H9 (cell line): ENCODE measurements at regions not wholly inside any gene's neighbourhood (a gene's known extent, or its start where the extent isn't known, plus 50 kb on each side); places are given as distances from the start of the nearest gene placed in this dataset.

Experiments used
- DNase-seq: peaks from one replicate; pipeline ENCODE4 v3.0.0-alpha.2; 2017
- H2AFZ ChIP-seq: one replicate; pipeline ENCODE4 v1.6.1; 2013; ENCODE audit warnings: mild to moderate bottlenecking, low read length, control low read depth, moderate library complexity
- H2AK5ac ChIP-seq: 2 replicates; pipeline ENCODE4 v1.6.1; 2013; ENCODE audit warnings: low read length, control low read depth, mixed read lengths; ENCODE audit not compliant: insufficient read length
- H2BK120ac ChIP-seq: one replicate; pipeline ENCODE4 v1.6.1; 2013; ENCODE audit warnings: low read depth, mild to moderate bottlenecking, low read length, control low read depth, inconsistent platforms; ENCODE audit not compliant: poor library complexity, severe bottlenecking
- H2BK12ac ChIP-seq: 2 replicates; pipeline ENCODE4 v1.6.1; 2013; ENCODE audit warnings: low read length, control low read depth, mixed read lengths, low read depth; ENCODE audit not compliant: insufficient read length
- H2BK15ac ChIP-seq: 2 replicates; pipeline ENCODE4 v1.6.1; 2013; ENCODE audit warnings: low read depth, low read length, control low read depth
- H2BK20ac ChIP-seq: one replicate; pipeline ENCODE4 v1.6.1; 2013; ENCODE audit warnings: low read depth, mild to moderate bottlenecking, low read length, control low read depth, inconsistent platforms; ENCODE audit not compliant: poor library complexity, severe bottlenecking
- H2BK5ac ChIP-seq: 2 replicates; pipeline ENCODE4 v1.6.1; 2013; ENCODE audit warnings: low read length, control low read depth, mixed read lengths; ENCODE audit not compliant: insufficient read length
- H3K14ac ChIP-seq: 2 replicates; pipeline ENCODE4 v1.6.1; 2013; ENCODE audit warnings: low read length, control low read depth; ENCODE audit not compliant: insufficient read depth
- H3K18ac ChIP-seq: 2 replicates; pipeline ENCODE4 v1.6.1; 2013; ENCODE audit warnings: low read depth, mild to moderate bottlenecking, mixed read lengths, low read length, control low read depth; ENCODE audit not compliant: insufficient read length
- H3K23ac ChIP-seq: 2 replicates; pipeline ENCODE4 v1.6.1; 2013; ENCODE audit warnings: low read length, control low read depth, mixed read lengths, low read depth; ENCODE audit not compliant: insufficient read length
- H3K23me2 ChIP-seq: 2 replicates; pipeline ENCODE4 v1.6.1; 2013; ENCODE audit warnings: low read depth, mild to moderate bottlenecking, mixed read lengths, low read length, control low read depth; ENCODE audit not compliant: insufficient read length, poor library complexity, severe bottlenecking
- H3K27ac ChIP-seq: 2 replicates; pipeline ENCODE4 v1.5.1; 2013; ENCODE audit warnings: low read length, control low read depth, mixed read lengths, low read depth; ENCODE audit not compliant: insufficient read length
- H3K27me3 ChIP-seq: 2 replicates; pipeline ENCODE4 v1.6.1; 2013; ENCODE audit warnings: low read length, control low read depth, inconsistent platforms; ENCODE audit not compliant: insufficient read depth
- H3K4ac ChIP-seq: 2 replicates; pipeline ENCODE4 v1.6.1; 2013; ENCODE audit warnings: low read depth, mild to moderate bottlenecking, control low read depth, inconsistent platforms, low read length, moderate library complexity
- H3K4me1 ChIP-seq: 2 replicates; pipeline ENCODE4 v1.6.1; 2013; ENCODE audit warnings: low read length, control low read depth, inconsistent platforms; ENCODE audit not compliant: insufficient read depth
- H3K4me2 ChIP-seq: 2 replicates; pipeline ENCODE4 v1.6.1; 2013; ENCODE audit warnings: low read length, control low read depth, mixed read lengths; ENCODE audit not compliant: insufficient read length, insufficient read depth
- H3K56ac ChIP-seq: 2 replicates; pipeline ENCODE4 v1.6.1; 2013; ENCODE audit warnings: low read depth, mild to moderate bottlenecking, mixed read lengths, low read length, control low read depth; ENCODE audit not compliant: insufficient read length
- H3K79me1 ChIP-seq: 2 replicates; pipeline ENCODE4 v1.6.1; 2013; ENCODE audit warnings: low read depth, mild to moderate bottlenecking, moderate library complexity, low read length, control low read depth, inconsistent platforms; ENCODE audit not compliant: insufficient read depth, poor library complexity, severe bottlenecking
- H3K79me2 ChIP-seq: 2 replicates; pipeline ENCODE4 v1.6.1; 2013; ENCODE audit warnings: low read length, control low read depth, inconsistent platforms; ENCODE audit not compliant: insufficient read depth
- H3K9ac ChIP-seq: 2 replicates; pipeline ENCODE4 v1.6.1; 2013; ENCODE audit warnings: low read length, control low read depth, mixed read lengths; ENCODE audit not compliant: insufficient read length; ENCODE audit errors: extremely low read depth
- H3K9me3 ChIP-seq: one replicate; pipeline ENCODE4 v1.6.1; 2013; ENCODE audit warnings: low read depth, low read length, inconsistent platforms; ENCODE audit not compliant: control insufficient read depth
- H3T11ph ChIP-seq: one replicate; pipeline ENCODE4 v1.6.1; 2013; ENCODE audit warnings: mild to moderate bottlenecking, low read length, control low read depth, inconsistent platforms
- H4K20me1 ChIP-seq: one replicate; pipeline ENCODE4 v1.6.1; 2013; ENCODE audit not compliant: control insufficient read depth, insufficient read length, insufficient read depth
- H4K5ac ChIP-seq: 2 replicates; pipeline ENCODE4 v1.6.1; 2013; ENCODE audit warnings: low read depth, mild to moderate bottlenecking, mixed read lengths, low read length, control low read depth; ENCODE audit not compliant: insufficient read length
- H4K8ac ChIP-seq: replicated peaks from 2 replicates; pipeline ENCODE4 v1.6.1; 2013; ENCODE audit warnings: low read length, control low read depth, mixed read lengths, low read depth; ENCODE audit not compliant: insufficient read length
- H4K91ac ChIP-seq: 2 replicates; pipeline ENCODE4 v1.6.1; 2013; ENCODE audit warnings: low read depth, mild to moderate bottlenecking, moderate library complexity, mixed read lengths, low read length, control low read depth; ENCODE audit not compliant: insufficient read length
- H3K27ac Mint-ChIP-seq, 3 experiments: 2 replicates in 2 of 3; 3 replicates in 1 of 3; pipeline ENCODE4 v1.8.0; 2020 to 2021; ENCODE audit warnings: mixed read lengths in 3 of 3, mild to moderate bottlenecking in 1 of 3, moderate library complexity in 1 of 3
- H3K27me3 Mint-ChIP-seq: 2 replicates; pipeline ENCODE4 v1.8.0; 2021; ENCODE audit warnings: low read depth, mild to moderate bottlenecking, moderate library complexity, mixed read lengths
- H3K36me3 Mint-ChIP-seq, 3 experiments: 2 replicates in 2 of 3; 3 replicates in 1 of 3; pipeline ENCODE4 v1.8.0; 2020 to 2021; ENCODE audit warnings: low read depth in 3 of 3, mixed read lengths in 3 of 3; ENCODE audit not compliant: insufficient read depth in 1 of 3
- H3K4me1 Mint-ChIP-seq, 2 experiments: 2 replicates each; pipeline ENCODE4 v1.8.0; 2020; ENCODE audit warnings: mixed read lengths in 2 of 2
- H3K4me3 Mint-ChIP-seq, 2 experiments: 2 replicates in 1 of 2; 3 replicates in 1 of 2; pipeline ENCODE4 v1.8.0; 2020 to 2021; ENCODE audit warnings: mild to moderate bottlenecking in 2 of 2, mixed read lengths in 2 of 2, moderate library complexity in 1 of 2
- H3K9me3 Mint-ChIP-seq, 2 experiments: 2 replicates in 1 of 2; 3 replicates in 1 of 2; pipeline ENCODE4 v1.8.0; 2020; ENCODE audit warnings: mild to moderate bottlenecking in 2 of 2, mixed read lengths in 2 of 2, moderate library complexity in 1 of 2
- CTCF ChIP-seq: fragments of 200-600 bp; sonication (generic); conservative IDR thresholded peaks from 3 replicates; pipeline ENCODE4 v1.8.0; 2021; ENCODE audit warnings: antibody characterized with exemption, mild to moderate bottlenecking
- WGBS: extraction: QIAGEN DNeasy Blood & Tissue Kit; methylation state at CpG from one replicate; pipeline ENCODE4 v1.1.7; 2013; ENCODE audit warnings: missing lambda C conversion rate, low lambda C conversion rate, mixed read lengths; ENCODE audit not compliant: insufficient read length; ENCODE audit errors: extremely low coverage; 5-methylcytosine and 5-hydroxymethylcytosine counted together

GRCh38 chr14:101025131-101025530, 121.6 kb upstream of the RTL1 start:
- Histone ChIP-seq H2BK120ac (no peak overlapping the region), H3K79me2 (no peaks in the 10 kb centered on the region)
- no peak overlapping the region for H3K27ac Mint-ChIP-seq

More at GRCh38 chr14:101025131-101025530, 121.6 kb upstream of the RTL1 start:
- Histone ChIP-seq H3K23ac (no peak overlapping the region), H4K20me1 (no peaks in the 10 kb centered on the region), H3K14ac (no peak overlapping the region), H2BK12ac (no peak overlapping the region), H4K5ac (no peak overlapping the region), H2BK20ac (no peak overlapping the region), H3T11ph (no peak overlapping the region), H2BK5ac (no peak overlapping the region), H4K91ac (no peak overlapping the region), H2BK15ac (no peak overlapping the region), H3K79me1 (no peaks in the 10 kb centered on the region), H3K9ac (no peak overlapping the region), H3K27ac (no peak overlapping the region), H3K4ac (no peak overlapping the region), H3K56ac (no peak overlapping the region), H4K8ac (no peak overlapping the region), H3K4me1 (no peaks in the 10 kb centered on the region), H3K4me2 (no peak overlapping the region), H3K18ac (no peak overlapping the region), H3K9me3 (no peaks in the 10 kb centered on the region), H2AK5ac (no peak overlapping the region), H2AFZ (no peak overlapping the region), H3K23me2 (no peaks in the 10 kb centered on the region), H3K27me3 (no peaks in the 10 kb centered on the region)
- no CpG with 5 or more reads among the region's 8 CpGs for WGBS
- TF ChIP-seq CTCF = no peak
- peaks cover 22 to 30% of the 10 kb centered on the region in 2 experiments; a peak in 4 of 5 replicates for H3K9me3 Mint-ChIP-seq
- H3K27me3 Mint-ChIP-seq = peaks cover 29% of the 10 kb centered on the region
- H3K4me1 Mint-ChIP-seq = no peaks in the 10 kb centered on the region
- no peak for DNase-seq
- H3K4me3 Mint-ChIP-seq = no peak overlapping the region
- H3K36me3 Mint-ChIP-seq = peaks cover 6 to 7% (median 7%) of the 10 kb centered on the region in 3 experiments; a peak in 5 of 7 replicates
